AG04450 (cell line): ENCODE measurements at regions not wholly inside any gene's neighbourhood (a gene's known extent, or its start where the extent isn't known, plus 50 kb on each side); places are given as distances from the start of the nearest gene placed in this dataset.

Experiments
- CTCF ChIA-PET: fragments of 300-600, 350-600 bp; formaldehyde crosslinking; extraction: SDS; loops from one replicate; lab custom pipeline; 2022; ENCODE audit warnings: antibody characterized with exemption, inconsistent platforms; lab: Charles Lee
- POLR2A ChIA-PET: fragments of 350-600 bp; formaldehyde crosslinking; extraction: SDS; loops from one replicate; lab custom pipeline; 2021; ENCODE audit warnings: antibody characterized with exemption, inconsistent platforms; lab: Yijun Ruan, JAX
- DNase-seq: peaks from one replicate; pipeline ENCODE4 v3.0.0-alpha.2; 2011; ENCODE audit warnings: low read depth, low spot score
- H3K27ac ChIP-seq: one replicate; pipeline ENCODE4 v1.5.1; 2012; ENCODE audit warnings: low read depth, low read length, control low read depth
- H3K27me3 ChIP-seq: one replicate; pipeline ENCODE4 v1.6.0; 2012; ENCODE audit warnings: low read length; ENCODE audit not compliant: control insufficient read depth, insufficient read depth
- H3K4me3 ChIP-seq: 2 replicates; pipeline ENCODE4 v1.5.1; 2011; ENCODE audit warnings: mild to moderate bottlenecking, low read depth, low read length, control low read depth
- H3K9me3 ChIP-seq: 2 replicates; pipeline ENCODE4 v1.5.1; 2012; ENCODE audit warnings: low read length; ENCODE audit not compliant: control insufficient read depth, insufficient read depth
- TF ChIP-seq, protein P1 (sequence below): IDR thresholded peaks from 2 replicates; pipeline ENCODE4 v1.5.1; 2011; ENCODE audit warnings: low read depth, low read length, control low read depth, inconsistent platforms

DNA sequence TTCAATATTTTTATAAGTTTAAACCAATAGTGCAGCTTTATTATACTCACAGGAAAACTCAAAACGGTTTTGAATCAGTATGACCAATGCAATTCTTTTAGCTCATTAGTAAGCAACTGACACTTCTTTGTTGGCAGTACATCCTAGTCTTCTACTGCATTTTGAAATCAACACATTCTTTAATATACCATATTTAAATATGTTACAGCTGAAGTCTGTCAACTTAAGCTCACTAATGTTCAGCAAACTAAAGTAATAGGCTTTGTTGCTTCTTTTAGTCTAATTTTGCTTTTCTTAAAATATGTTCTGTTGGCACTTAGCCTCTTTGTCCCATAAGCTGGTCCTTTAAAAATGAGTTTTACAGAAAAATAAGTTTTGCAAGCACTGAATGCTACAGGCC, 55.4 kb upstream of the CCBE1 start:
- Histone ChIP-seq H3K4me3 (no peak overlapping the region), H3K9me3 (no peaks in the 10 kb centered on the region), H3K27me3 (no peaks in the 10 kb centered on the region), H3K27ac (no peak overlapping the region)
- CTCF ChIA-PET: interaction anchor here (0.8 to 1.2 kb wide), 2 partner anchors 10 to 56 kb away, joined by 4 read pairs; partner anchors contain the start of gene CCBE1
- TF ChIP-seq, protein P1, sequence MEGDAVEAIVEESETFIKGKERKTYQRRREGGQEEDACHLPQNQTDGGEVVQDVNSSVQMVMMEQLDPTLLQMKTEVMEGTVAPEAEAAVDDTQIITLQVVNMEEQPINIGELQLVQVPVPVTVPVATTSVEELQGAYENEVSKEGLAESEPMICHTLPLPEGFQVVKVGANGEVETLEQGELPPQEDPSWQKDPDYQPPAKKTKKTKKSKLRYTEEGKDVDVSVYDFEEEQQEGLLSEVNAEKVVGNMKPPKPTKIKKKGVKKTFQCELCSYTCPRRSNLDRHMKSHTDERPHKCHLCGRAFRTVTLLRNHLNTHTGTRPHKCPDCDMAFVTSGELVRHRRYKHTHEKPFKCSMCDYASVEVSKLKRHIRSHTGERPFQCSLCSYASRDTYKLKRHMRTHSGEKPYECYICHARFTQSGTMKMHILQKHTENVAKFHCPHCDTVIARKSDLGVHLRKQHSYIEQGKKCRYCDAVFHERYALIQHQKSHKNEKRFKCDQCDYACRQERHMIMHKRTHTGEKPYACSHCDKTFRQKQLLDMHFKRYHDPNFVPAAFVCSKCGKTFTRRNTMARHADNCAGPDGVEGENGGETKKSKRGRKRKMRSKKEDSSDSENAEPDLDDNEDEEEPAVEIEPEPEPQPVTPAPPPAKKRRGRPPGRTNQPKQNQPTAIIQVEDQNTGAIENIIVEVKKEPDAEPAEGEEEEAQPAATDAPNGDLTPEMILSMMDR: no peak
- no peak for DNase-seq
- POLR2A ChIA-PET: no interaction called here

DNA sequence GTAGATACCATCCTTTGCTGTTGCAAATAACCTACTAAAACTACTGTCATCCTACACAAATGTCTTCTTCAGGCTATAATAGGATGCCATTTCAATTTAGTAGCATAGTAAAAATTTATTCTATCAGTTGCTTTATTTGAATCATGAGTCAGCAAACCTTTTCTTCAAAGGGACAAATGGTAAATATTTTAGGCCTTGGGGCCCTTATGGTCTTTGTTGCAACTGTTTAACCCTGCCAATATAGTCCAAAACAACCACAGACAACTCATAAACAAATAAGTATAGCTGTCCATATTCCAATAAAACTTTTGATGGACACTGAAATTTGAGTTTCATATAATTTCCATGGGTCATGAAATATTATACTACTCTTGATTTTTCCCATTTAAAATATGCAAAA, 54.0 kb upstream of the CCBE1 start:
- DNase-seq: no peak
- Histone ChIP-seq H3K27me3 (no peaks in the 10 kb centered on the region), H3K4me3 (no peak overlapping the region), H3K27ac (no peak overlapping the region), H3K9me3 (no peaks in the 10 kb centered on the region)
- ChIA-PET POLR2A (no interaction called here), CTCF (interaction anchor here (0.6 to 1.2 kb wide), 2 partner anchors 54 to 73 kb away, joined by 3 to 5 read pairs; partner anchors contain the start of gene CCBE1)
- TF ChIP-seq, protein P1: no peak

DNA sequence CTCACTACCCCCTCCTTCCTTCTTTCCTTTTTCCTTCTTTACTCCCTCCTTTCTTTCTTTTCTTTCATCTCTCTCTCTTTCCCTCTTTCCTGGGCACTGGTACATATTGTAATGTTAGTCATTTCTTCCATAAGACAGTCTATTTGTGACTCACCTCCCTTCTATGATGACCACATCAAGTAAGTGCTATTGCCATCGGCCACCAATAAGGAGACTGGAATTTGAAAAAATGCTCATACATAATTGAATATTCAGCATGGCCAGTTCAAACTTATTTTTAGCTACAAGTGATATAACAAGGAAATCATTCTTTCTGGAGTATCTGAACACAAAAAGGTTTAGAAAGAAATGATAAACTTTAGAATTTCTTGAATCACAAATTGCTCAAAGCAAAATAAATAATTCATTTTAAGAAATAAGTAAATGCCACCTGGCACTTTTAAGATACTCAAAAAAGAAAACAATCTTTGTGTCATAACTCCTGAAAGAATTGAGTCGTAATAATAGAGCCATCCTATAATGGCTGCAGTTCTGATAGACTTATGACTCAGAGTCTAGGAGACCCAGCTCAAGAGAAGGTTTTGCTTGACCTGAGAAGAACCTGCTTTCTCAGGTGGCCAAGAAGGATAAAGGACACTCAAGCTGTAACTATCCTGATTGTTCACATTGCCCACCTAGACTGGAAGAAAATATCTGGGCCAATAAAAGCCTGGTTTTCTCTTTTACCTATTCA, 51.6 kb upstream of the CCBE1 start:
- no peaks in the 10 kb centered on the region for H3K27me3 ChIP-seq
- peak overlapping the region; percentile 49 for H3K27ac ChIP-seq
- TF ChIP-seq, protein P1: no peak
- no peak for DNase-seq
- CTCF ChIA-PET: interaction anchor here (0.9 to 1.3 kb wide), 2 partner anchors 51 to 75 kb away, joined by 3 to 5 read pairs; no protein-coding TSS in a partner anchor
- no peaks in the 10 kb centered on the region for H3K9me3 ChIP-seq
- POLR2A ChIA-PET: no interaction called here
- no peak overlapping the region for H3K4me3 ChIP-seq
